H1 (cell line): ENCODE measurements at regions not wholly inside any gene's neighbourhood (a gene's known extent, or its start where the extent isn't known, plus 50 kb on each side); places are given as distances from the start of the nearest gene placed in this dataset.

Source experiments
- ATF2 ChIP-seq: IDR thresholded peaks from 2 replicates; pipeline ENCODE4 v1.6.1; 2012; ENCODE audit warnings: low read length, inconsistent platforms
- JUND ChIP-seq: IDR thresholded peaks from 2 replicates; pipeline ENCODE4 v1.6.1; 2011; ENCODE audit warnings: mild to moderate bottlenecking, improper control_type of control experiment, low read length
- KDM5A ChIP-seq: fragments of 200-600 bp; IDR thresholded peaks from 2 replicates; pipeline ENCODE4 v1.7.1; 2012; ENCODE audit warnings: mild to moderate bottlenecking, low read length, inconsistent platforms, mixed read lengths
- RFX5 ChIP-seq: IDR thresholded peaks from 2 replicates; pipeline ENCODE4 v1.6.1; 2011; ENCODE audit warnings: low read depth, low read length, improper control_type of control experiment, borderline replicate concordance
- SIN3A ChIP-seq, 2 experiments: IDR thresholded peaks in 1 of 2; conservative IDR thresholded peaks in 1 of 2; 2 replicates each; pipeline ENCODE4 v1.6.1; 2011 to 2012; ENCODE audit warnings: low read length in 2 of 2, improper control_type of control experiment in 1 of 2, low read depth in 1 of 2, mild to moderate bottlenecking in 1 of 2
- SUZ12 ChIP-seq: fragments of 200-600 bp; sonication (generic); IDR thresholded peaks from 2 replicates; pipeline ENCODE4 v1.6.1; 2012; ENCODE audit warnings: mild to moderate bottlenecking, inconsistent platforms, low read length, moderate library complexity, mixed read lengths

GRCh38 chr20:47981222-47981621 lies 195.9 kb upstream of the SULF2 start (continued):
- TF ChIP-seq ATF2 (no peak), KDM5A (no peak), RFX5 (no peak), SUZ12 (no peak), SIN3A (conservative IDR thresholded peaks at IDR 0.05 in 1 of 2, IDR thresholded peaks at IDR 0.05 in 1 of 2; ENCODE audit: low read depth in 1 of 2, low read length in 2 of 2) (no peak), JUND (no peak)
